GM12878 (cell line): ENCODE measurements at regions not wholly inside any gene's neighbourhood (a gene's known extent, or its start where the extent isn't known, plus 50 kb on each side); places are given as distances from the start of the nearest gene placed in this dataset.

Source experiments
- ATAC-seq: fragments of 200-7000 bp; cut with Tn5 transposase; 3 replicates; pipeline ENCODE4 v1.9.1; 2020; ENCODE audit warnings: mild to moderate bottlenecking, moderate library complexity
- BruUV-seq: library from RNA; stranded (reverse); fragments of 400-500 nt; replicated peaks from 2 replicates; lab custom pipeline; 2021; lab: Mats Ljungman, UMichigan
- CTCF ChIA-PET: fragments of 300-600 bp; sonication (Branson Sonifier 250); formaldehyde crosslinking; extraction: SDS; loops from one replicate; lab custom pipeline; 2021; ENCODE audit warnings: inconsistent platforms; lab: Yijun Ruan, JAX
- POLR2A ChIA-PET: fragments of 350-600 bp; formaldehyde crosslinking; extraction: SDS; loops from one replicate; lab custom pipeline; 2021; ENCODE audit warnings: inconsistent platforms; lab: Charles Lee
- RAD21 ChIA-PET: fragments of 300-600 bp; sonication (Branson Sonifier 250); formaldehyde crosslinking; loops from one replicate; lab custom pipeline; 2023; ENCODE audit warnings: antibody characterized with exemption; ENCODE audit not compliant: unreplicated experiment; lab: Charles Lee
- SMC1A ChIA-PET: fragments of 300-600 bp; sonication (Branson Sonifier 250); formaldehyde crosslinking; loops from one replicate; lab custom pipeline; 2023; ENCODE audit not compliant: unreplicated experiment, uncharacterized antibody; lab: Charles Lee
- DNase-seq: peaks from one replicate; pipeline ENCODE4 v3.0.0-alpha.2; 2011; ENCODE audit warnings: low read depth, low spot score
- FAIRE-seq: peaks from 3 replicates; lab custom pipeline; 2011; peaks lifted over from hg19 to GRCh38; lab: Jason Lieb, UNC
- H2AFZ ChIP-seq: 2 replicates; pipeline ENCODE4 v1.6.0; 2011; ENCODE audit warnings: low read depth, low read length, control low read depth; ENCODE audit not compliant: control insufficient read depth
- H3K27ac ChIP-seq: 2 replicates; pipeline ENCODE4 v1.5.1; 2011; ENCODE audit warnings: control low read depth; ENCODE audit not compliant: control insufficient read depth, insufficient read depth
- H3K27me3 ChIP-seq, 2 experiments: replicated peaks in 1 of 2; 2 replicates each; pipeline versions ENCODE4 v1.6.0 to v1.6.1; 2011; ENCODE audit warnings: low read length in 1 of 2; ENCODE audit not compliant: control insufficient read depth in 2 of 2, insufficient read depth in 2 of 2
- H3K36me3 ChIP-seq, 2 experiments: 2 replicates each; pipeline ENCODE4 v1.5.1; 2011; ENCODE audit warnings: low read length in 1 of 2; ENCODE audit not compliant: control insufficient read depth in 2 of 2, insufficient read depth in 2 of 2
- H3K4me1 ChIP-seq: 2 replicates; pipeline ENCODE4 v1.6.1; 2011; ENCODE audit warnings: mild to moderate bottlenecking, low read length, moderate library complexity, mixed read lengths; ENCODE audit not compliant: control insufficient read depth, insufficient read depth
- H3K4me2 ChIP-seq: 2 replicates; pipeline ENCODE4 v1.6.0; 2011; ENCODE audit warnings: control low read depth; ENCODE audit not compliant: control insufficient read depth, insufficient read depth
- H3K4me3 ChIP-seq: fragments of 200-600 bp; sonication (generic); 2 replicates; pipeline ENCODE4 v1.5.1; 2016
- H3K79me2 ChIP-seq: 2 replicates; pipeline ENCODE4 v1.6.0; 2011; ENCODE audit warnings: low read length; ENCODE audit not compliant: control insufficient read depth, insufficient read depth
- H3K9ac ChIP-seq: 2 replicates; pipeline ENCODE4 v1.8.0; 2011; ENCODE audit warnings: low read length, control low read depth, mixed read lengths; ENCODE audit not compliant: control insufficient read depth, insufficient read depth
- H3K9me3 ChIP-seq: replicated peaks from 3 replicates; pipeline ENCODE4 v1.5.1; 2011; ENCODE audit warnings: mild to moderate bottlenecking, low read length; ENCODE audit not compliant: control insufficient read depth, insufficient read depth
- H4K20me1 ChIP-seq: 2 replicates; pipeline ENCODE4 v1.6.0; 2011; ENCODE audit not compliant: control insufficient read depth, insufficient read depth
- BHLHE40 ChIP-seq, 2 experiments: fragments of 450-650 bp in 1 of 2; IDR thresholded peaks; 2 replicates each; pipeline ENCODE4 v1.6.1; 2011 to 2017; ENCODE audit warnings: low read depth in 2 of 2, borderline replicate concordance in 1 of 2, improper control_type of control experiment in 1 of 2, low read length in 1 of 2, mild to moderate bottlenecking in 1 of 2
- CHD1 ChIP-seq: IDR thresholded peaks from 2 replicates; pipeline ENCODE4 v1.6.1; 2012; ENCODE audit warnings: low read depth, low read length, improper control_type of control experiment
- JUND ChIP-seq: IDR thresholded peaks from 2 replicates; pipeline ENCODE4 v1.6.1; 2012; ENCODE audit warnings: low read depth, mild to moderate bottlenecking, low read length, improper control_type of control experiment, moderate library complexity
- MXI1 ChIP-seq: fragments of 150-350 bp; IDR thresholded peaks from 2 replicates; pipeline ENCODE4 v1.6.1; 2011; ENCODE audit warnings: low read depth, mild to moderate bottlenecking, inconsistent platforms, low read length, improper control_type of control experiment
- POLR2AphosphoS5 ChIP-seq: IDR thresholded peaks from 2 replicates; pipeline ENCODE4 v1.6.1; 2011; ENCODE audit warnings: mild to moderate bottlenecking, low read length, inconsistent platforms
- RAD51 ChIP-seq: fragments of 450-650 bp; IDR thresholded peaks from 2 replicates; pipeline ENCODE4 v1.6.1; 2016; ENCODE audit warnings: moderate library complexity, mild to moderate bottlenecking, inconsistent platforms
- RB1 ChIP-seq: fragments of 450-650 bp; formaldehyde crosslinking; IDR thresholded peaks from 2 replicates; pipeline ENCODE4 v1.6.1; 2017; ENCODE audit warnings: mild to moderate bottlenecking, borderline replicate concordance
- RCOR1 ChIP-seq: conservative IDR thresholded peaks from 2 replicates; pipeline ENCODE4 v1.6.1; 2012; ENCODE audit warnings: low read depth, low read length, improper control_type of control experiment
- SPI1 ChIP-seq: IDR thresholded peaks from 2 replicates; pipeline ENCODE4 v1.6.1; 2011; ENCODE audit warnings: low read depth, mild to moderate bottlenecking, low read length, moderate library complexity, borderline replicate concordance; ENCODE audit not compliant: insufficient read depth
- SUZ12 ChIP-seq: fragments of 200-600 bp; sonication (generic); IDR thresholded peaks from one replicate; pipeline ENCODE4 v1.6.1; 2018; ENCODE audit warnings: antibody characterized with exemption, mild to moderate bottlenecking; ENCODE audit not compliant: unreplicated experiment
- TARDBP ChIP-seq: IDR thresholded peaks from 2 replicates; pipeline ENCODE4 v1.6.1; 2016; ENCODE audit warnings: borderline replicate concordance
- WRNIP1 ChIP-seq: IDR thresholded peaks from 2 replicates; pipeline ENCODE4 v1.6.1; 2011; ENCODE audit warnings: low read depth, low read length, improper control_type of control experiment, borderline replicate concordance
- ZNF207 ChIP-seq: fragments of 450-650 bp; IDR thresholded peaks from 2 replicates; pipeline ENCODE4 v1.6.1; 2014; ENCODE audit warnings: antibody characterized with exemption, mild to moderate bottlenecking, borderline replicate concordance
- ZNF24 ChIP-seq: fragments of 450-650 bp; IDR thresholded peaks from 2 replicates; pipeline ENCODE4 v1.6.1; 2017; ENCODE audit warnings: antibody characterized with exemption, mild to moderate bottlenecking
- ZNF274 ChIP-seq: IDR thresholded peaks from one replicate; pipeline ENCODE4 v1.8.0; 2011; ENCODE audit not compliant: insufficient read length, insufficient read depth
- ZNF384 ChIP-seq: IDR thresholded peaks from 2 replicates; pipeline ENCODE4 v1.6.1; 2012; ENCODE audit warnings: low read depth, mild to moderate bottlenecking, low read length, improper control_type of control experiment, borderline replicate concordance
- ZZZ3 ChIP-seq: IDR thresholded peaks from 2 replicates; pipeline ENCODE4 v1.6.1; 2011; ENCODE audit warnings: low read depth; ENCODE audit not compliant: control insufficient read depth, insufficient read length
- in situ Hi-C: fragments of 300-500 bp; cut with MboI; formaldehyde crosslinking; loops from 9 replicates; pipeline ENCODE4 v1.14.3; 2018; ENCODE audit warnings: mixed read lengths
- intact Hi-C: fragments of 100-400 bp; cut with micrococcal nuclease; formaldehyde crosslinking; loops from one replicate; pipeline ENCODE4 v1.14.2; 2022; ENCODE audit not compliant: unreplicated experiment
- TF ChIP-seq, protein P1 (sequence below): fragments of 150-350 bp; IDR thresholded peaks from 2 replicates; pipeline ENCODE4 v1.6.1; 2014; ENCODE audit warnings: mild to moderate bottlenecking, low read depth, low read length
- TF ChIP-seq, protein P2 (sequence below): IDR thresholded peaks from 2 replicates; pipeline ENCODE4 v1.6.1; 2011; ENCODE audit warnings: low read depth, low read length, improper control_type of control experiment, borderline replicate concordance

DNA sequence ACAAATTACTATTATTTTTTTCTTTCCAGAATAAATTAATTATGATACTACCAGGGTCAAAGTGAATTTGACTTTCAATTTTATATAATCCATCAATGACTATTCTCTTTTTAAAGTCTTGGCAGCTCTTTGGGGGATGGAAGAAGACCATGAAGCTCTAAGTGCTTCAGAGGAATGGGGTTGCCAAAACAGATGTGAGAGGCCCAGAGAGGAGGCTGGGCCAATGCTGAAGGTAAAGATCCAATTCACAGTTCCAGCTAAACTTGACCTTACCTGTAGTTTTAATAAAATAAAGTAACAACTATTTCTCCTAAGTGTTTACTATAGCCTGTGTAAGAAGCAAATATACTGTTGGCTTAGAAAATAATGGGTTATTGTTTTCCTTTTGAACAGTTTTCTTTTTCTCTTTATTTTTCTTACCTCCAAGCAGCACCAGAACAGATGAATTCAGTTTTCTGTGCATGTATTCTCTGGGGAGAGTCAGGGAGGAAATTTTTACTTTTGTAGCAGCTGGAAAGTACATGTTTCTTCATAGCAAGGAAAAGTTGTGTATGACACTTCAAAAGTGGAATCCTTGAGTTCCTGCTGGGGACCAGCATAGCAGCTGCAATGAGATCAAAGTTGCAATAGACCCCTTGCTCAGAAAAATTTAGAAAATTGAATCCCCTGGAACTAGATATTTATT lies 104.9 kb downstream of the CEP44 start:
- no peaks in the 10 kb centered on the region for H3K4me1 ChIP-seq
- intact Hi-C loops, result no loop called here
- no peak overlapping the region for H3K4me2 ChIP-seq
- ChIA-PET POLR2A (no interaction called here), SMC1A (no interaction called here), RAD21 (no interaction called here), CTCF (interaction anchor here (0.6 kb wide), 1 partner anchor 438 kb away, joined by 4 read pairs; no protein-coding TSS in a partner anchor)
- H3K4me3 ChIP-seq, result no peak overlapping the region
- DNase-seq (no peak), ATAC-seq (no peak), FAIRE-seq (no peak)
- H3K36me3 ChIP-seq, result no peaks in the 10 kb centered on the region
- no peak overlapping the region for H3K27ac ChIP-seq
- H3K79me2 ChIP-seq, result no peaks in the 10 kb centered on the region
- no peaks in the 10 kb centered on the region for H3K9me3 ChIP-seq
- no peak overlapping the region for H2AFZ ChIP-seq
- no TSS peak for BruUV-seq
- no peak for TF ChIP-seq MXI1
- no peak for TF ChIP-seq CHD1
- no peak for TF ChIP-seq ZNF274
- no peak for TF ChIP-seq WRNIP1
- TF ChIP-seq SUZ12, result no peak
- TF ChIP-seq, protein P1, sequence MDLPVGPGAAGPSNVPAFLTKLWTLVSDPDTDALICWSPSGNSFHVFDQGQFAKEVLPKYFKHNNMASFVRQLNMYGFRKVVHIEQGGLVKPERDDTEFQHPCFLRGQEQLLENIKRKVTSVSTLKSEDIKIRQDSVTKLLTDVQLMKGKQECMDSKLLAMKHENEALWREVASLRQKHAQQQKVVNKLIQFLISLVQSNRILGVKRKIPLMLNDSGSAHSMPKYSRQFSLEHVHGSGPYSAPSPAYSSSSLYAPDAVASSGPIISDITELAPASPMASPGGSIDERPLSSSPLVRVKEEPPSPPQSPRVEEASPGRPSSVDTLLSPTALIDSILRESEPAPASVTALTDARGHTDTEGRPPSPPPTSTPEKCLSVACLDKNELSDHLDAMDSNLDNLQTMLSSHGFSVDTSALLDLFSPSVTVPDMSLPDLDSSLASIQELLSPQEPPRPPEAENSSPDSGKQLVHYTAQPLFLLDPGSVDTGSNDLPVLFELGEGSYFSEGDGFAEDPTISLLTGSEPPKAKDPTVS, result no peak
- TF ChIP-seq ZNF24, result no peak
- TF ChIP-seq, protein P2, sequence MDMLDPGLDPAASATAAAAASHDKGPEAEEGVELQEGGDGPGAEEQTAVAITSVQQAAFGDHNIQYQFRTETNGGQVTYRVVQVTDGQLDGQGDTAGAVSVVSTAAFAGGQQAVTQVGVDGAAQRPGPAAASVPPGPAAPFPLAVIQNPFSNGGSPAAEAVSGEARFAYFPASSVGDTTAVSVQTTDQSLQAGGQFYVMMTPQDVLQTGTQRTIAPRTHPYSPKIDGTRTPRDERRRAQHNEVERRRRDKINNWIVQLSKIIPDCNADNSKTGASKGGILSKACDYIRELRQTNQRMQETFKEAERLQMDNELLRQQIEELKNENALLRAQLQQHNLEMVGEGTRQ, result no peak
- no peak for TF ChIP-seq RCOR1
- no peak for TF ChIP-seq RB1
- TF ChIP-seq SPI1, result no peak
- no peak for TF ChIP-seq ZZZ3
- no peak for TF ChIP-seq ZNF207
- TF ChIP-seq RAD51, result no peak
- no peak for TF ChIP-seq JUND
- no peak for TF ChIP-seq TARDBP
- no peak for TF ChIP-seq BHLHE40 (IDR thresholded peaks at IDR 0.05; ENCODE audit: borderline replicate concordance in 1 of 2, low read depth in 2 of 2, low read length in 1 of 2)
- no peak for TF ChIP-seq ZNF384
- TF ChIP-seq POLR2AphosphoS5, result no peak
- no peak overlapping the region for H3K9ac ChIP-seq
- H3K27me3 ChIP-seq, result no peaks in the 10 kb centered on the region
- no peaks in the 10 kb centered on the region for H4K20me1 ChIP-seq
- in situ Hi-C loops, result no loop called here
